AG04450 (cell line): ENCODE measurements at regions not wholly inside any gene's neighbourhood (a gene's known extent, or its start where the extent isn't known, plus 50 kb on each side); places are given as distances from the start of the nearest gene placed in this dataset.

Source experiments
- CTCF ChIA-PET: fragments of 300-600, 350-600 bp; formaldehyde crosslinking; extraction: SDS; loops from one replicate; lab custom pipeline; 2022; ENCODE audit warnings: antibody characterized with exemption, inconsistent platforms; lab: Charles Lee
- POLR2A ChIA-PET: fragments of 350-600 bp; formaldehyde crosslinking; extraction: SDS; loops from one replicate; lab custom pipeline; 2021; ENCODE audit warnings: antibody characterized with exemption, inconsistent platforms; lab: Yijun Ruan, JAX
- DNase-seq: peaks from one replicate; pipeline ENCODE4 v3.0.0-alpha.2; 2011; ENCODE audit warnings: low read depth, low spot score
- H3K27ac ChIP-seq: one replicate; pipeline ENCODE4 v1.5.1; 2012; ENCODE audit warnings: low read depth, low read length, control low read depth
- H3K27me3 ChIP-seq: one replicate; pipeline ENCODE4 v1.6.0; 2012; ENCODE audit warnings: low read length; ENCODE audit not compliant: control insufficient read depth, insufficient read depth
- H3K4me3 ChIP-seq: 2 replicates; pipeline ENCODE4 v1.5.1; 2011; ENCODE audit warnings: mild to moderate bottlenecking, low read depth, low read length, control low read depth
- H3K9me3 ChIP-seq: 2 replicates; pipeline ENCODE4 v1.5.1; 2012; ENCODE audit warnings: low read length; ENCODE audit not compliant: control insufficient read depth, insufficient read depth
- CTCF ChIP-seq: IDR thresholded peaks from 2 replicates; pipeline ENCODE4 v1.5.1; 2011; ENCODE audit warnings: low read depth, low read length, control low read depth, inconsistent platforms

GRCh38 chr19:28831462-28831861 lies 381.5 kb downstream of the UQCRFS1 start:
- TF ChIP-seq CTCF, result no peak
- no peak for DNase-seq
- ChIA-PET CTCF (interaction anchor here (1.0 kb wide), 1 partner anchor 52 kb away, joined by 3 read pairs; no protein-coding TSS in a partner anchor), POLR2A (no interaction called here)
- Histone ChIP-seq H3K27ac (no peak overlapping the region), H3K4me3 (no peak overlapping the region), H3K27me3 (no peaks in the 10 kb centered on the region), H3K9me3 (peaks cover 39% of the 10 kb centered on the region)

GRCh38 chr19:28829762-28830161 lies 383.2 kb downstream of the UQCRFS1 start:
- Histone ChIP-seq H3K27me3 (no peaks in the 10 kb centered on the region), H3K27ac (no peak overlapping the region), H3K4me3 (no peak overlapping the region), H3K9me3 (peaks cover 34% of the 10 kb centered on the region)
- POLR2A ChIA-PET, result no interaction called here
- no peak for DNase-seq
- CTCF ChIA-PET, result no interaction called here
- TF ChIP-seq CTCF, result no peak

GRCh38 chr19:28829359-28829758 lies 383.6 kb downstream of the UQCRFS1 start:
- no peak overlapping the region for H3K4me3 ChIP-seq
- no peak for TF ChIP-seq CTCF
- no peaks in the 10 kb centered on the region for H3K27me3 ChIP-seq
- DNase-seq, result no peak
- CTCF ChIA-PET, result no interaction called here
- POLR2A ChIA-PET, result no interaction called here
- peaks cover 38% of the 10 kb centered on the region for H3K9me3 ChIP-seq
- H3K27ac ChIP-seq, result no peak overlapping the region

GRCh38 chr19:28828276-28828870 lies 384.6 kb downstream of the UQCRFS1 start:
- no peak for DNase-seq
- Histone ChIP-seq H3K9me3 (peaks cover 37% of the 10 kb centered on the region), H3K27me3 (no peaks in the 10 kb centered on the region), H3K27ac (no peak overlapping the region), H3K4me3 (no peak overlapping the region)
- no peak for TF ChIP-seq CTCF
- ChIA-PET CTCF (no interaction called here), POLR2A (no interaction called here)

GRCh38 chr19:28827382-28827781 lies 385.6 kb downstream of the UQCRFS1 start:
- TF ChIP-seq CTCF, result no peak
- no peak overlapping the region for H3K4me3 ChIP-seq
- no peaks in the 10 kb centered on the region for H3K27me3 ChIP-seq
- POLR2A ChIA-PET, result no interaction called here
- H3K9me3 ChIP-seq, result peaks cover 31% of the 10 kb centered on the region
- CTCF ChIA-PET, result no interaction called here
- no peak for DNase-seq
- no peak overlapping the region for H3K27ac ChIP-seq
